HFFc6 (cell line): ENCODE measurements at regions not wholly inside any gene's neighbourhood (a gene's known extent, or its start where the extent isn't known, plus 50 kb on each side); places are given as distances from the start of the nearest gene placed in this dataset.
"Not testable (repeated sequence)": the region's sequence is repeated elsewhere in the genome, so short reads cannot be mapped to it uniquely, and the experiment has no call there.

Source experiments
- DNase-seq: peaks from one replicate; pipeline ENCODE4 v3.0.0-alpha.2; 2018
- H3K27ac Mint-ChIP-seq: 2 replicates; pipeline ENCODE4 v1.8.0; 2020; ENCODE audit warnings: mild to moderate bottlenecking, mixed read lengths
- H3K27me3 Mint-ChIP-seq: 2 replicates; pipeline ENCODE4 v1.8.0; 2021; ENCODE audit warnings: mild to moderate bottlenecking, moderate library complexity, mixed read lengths; ENCODE audit not compliant: insufficient read depth
- H3K36me3 Mint-ChIP-seq: 2 replicates; pipeline ENCODE4 v1.8.0; 2021; ENCODE audit warnings: low read depth, mixed read lengths
- H3K4me1 Mint-ChIP-seq: 2 replicates; pipeline ENCODE4 v1.8.0; 2020; ENCODE audit warnings: low read depth, mixed read lengths
- H3K4me3 Mint-ChIP-seq: 2 replicates; pipeline ENCODE4 v1.8.0; 2020; ENCODE audit warnings: mild to moderate bottlenecking, moderate library complexity, mixed read lengths
- H3K9me3 Mint-ChIP-seq: 2 replicates; pipeline ENCODE4 v1.8.0; 2020; ENCODE audit warnings: mild to moderate bottlenecking, mixed read lengths
- CTCF ChIP-seq: fragments of 200-600 bp; sonication (generic); IDR thresholded peaks from 2 replicates; pipeline ENCODE4 v1.5.0; 2021; ENCODE audit warnings: antibody characterized with exemption, mild to moderate bottlenecking

- H3K36me3 Mint-ChIP-seq = peaks cover 22% of the 10 kb centered on the region
- no peak overlapping the region for H3K4me3 Mint-ChIP-seq
- no peak overlapping the region for H3K27ac Mint-ChIP-seq
- no peaks in the 10 kb centered on the region; the same call in 1 of the 2 replicates for H3K27me3 Mint-ChIP-seq
- no peaks in the 10 kb centered on the region for H3K4me1 Mint-ChIP-seq
- no peak for TF ChIP-seq CTCF
- peaks cover 50% of the 10 kb centered on the region for H3K9me3 Mint-ChIP-seq
- DNase-seq = no peak
Measured at GRCh38 chr22:11629661-11630385, 3898.2 kb upstream of the OR11H1 start.

GRCh38 chr22:11630386-11631084 lies 3897.5 kb upstream of the OR11H1 start:
- H3K9me3 Mint-ChIP-seq = peaks cover 43% of the 10 kb centered on the region
- not testable (repeated sequence) for DNase-seq, H3K27me3 Mint-ChIP-seq, H3K4me3 Mint-ChIP-seq, H3K4me1 Mint-ChIP-seq, H3K27ac Mint-ChIP-seq
- peaks cover 22% of the 10 kb centered on the region for H3K36me3 Mint-ChIP-seq
